HepG2 (cell line): ENCODE measurements at regions not wholly inside any gene's neighbourhood (a gene's known extent, or its start where the extent isn't known, plus 50 kb on each side); places are given as distances from the start of the nearest gene placed in this dataset.

ENCODE experiments used
- ATAC-seq: fragments of 200-7000 bp; cut with Tn5 transposase; 3 replicates; pipeline ENCODE4 v1.9.1; 2020; ENCODE audit warnings: mild to moderate bottlenecking, moderate library complexity
- BruUV-seq: library from RNA; stranded (reverse); fragments of 400-500 nt; replicated peaks from 2 replicates; lab custom pipeline; 2021; lab: Mats Ljungman, UMichigan
- CTCF ChIA-PET: fragments of 300-600 bp; formaldehyde crosslinking; extraction: SDS; loops from one replicate; lab custom pipeline; 2021; ENCODE audit warnings: low total read pairs, inconsistent platforms, low intra/inter-chr PET ratio; lab: Yijun Ruan, JAX
- POLR2A ChIA-PET: fragments of 350-600 bp; sonication (Branson Sonifier 250); formaldehyde crosslinking; loops from one replicate; lab custom pipeline; 2020; ENCODE audit warnings: antibody characterized with exemption, inconsistent platforms; lab: Yijun Ruan, JAX
- DNase-seq: peaks from one replicate; pipeline ENCODE4 v3.0.0-alpha.2; 2015; ENCODE audit warnings: low spot score
- FAIRE-seq: peaks from 3 replicates; lab custom pipeline; 2011; peaks lifted over from hg19 to GRCh38; lab: Jason Lieb, UNC
- H2AFZ ChIP-seq: one replicate; pipeline ENCODE4 v1.6.1; 2011; ENCODE audit warnings: low read length, inconsistent platforms
- H3K27ac ChIP-seq: fragments of 300-600 bp; 3 replicates; pipeline ENCODE4 v1.8.0; 2011; ENCODE audit warnings: mixed run types, mild to moderate bottlenecking, mixed read lengths, low read length, inconsistent platforms; ENCODE audit not compliant: insufficient read depth; ENCODE audit errors: extremely low read length
- H3K27me3 ChIP-seq, 2 experiments: fragments of 200-600 bp in 1 of 2; 2 replicates in 1 of 2; 3 replicates in 1 of 2; pipeline versions ENCODE4 v1.6.0 to v1.8.0; 2011; ENCODE audit warnings: low read length in 2 of 2, mild to moderate bottlenecking in 2 of 2, moderate library complexity in 2 of 2, inconsistent platforms in 1 of 2; ENCODE audit not compliant: insufficient read depth in 2 of 2, control insufficient read depth in 1 of 2
- H3K36me3 ChIP-seq, 2 experiments: fragments of 200-600 bp in 1 of 2; replicated peaks in 1 of 2; 2 replicates in 1 of 2; 3 replicates in 1 of 2; pipeline versions ENCODE4 v1.5.1 to v1.8.0; 2011; ENCODE audit warnings: low read length in 2 of 2, inconsistent platforms in 1 of 2; ENCODE audit not compliant: insufficient read depth in 2 of 2, control insufficient read depth in 1 of 2
- H3K4me1 ChIP-seq: 2 replicates; pipeline ENCODE4 v1.5.1; 2012; ENCODE audit warnings: low read length, inconsistent platforms; ENCODE audit not compliant: insufficient read depth
- H3K4me2 ChIP-seq: 2 replicates; pipeline ENCODE4 v1.6.0; 2011; ENCODE audit warnings: low read depth, low read length, inconsistent platforms
- H3K4me3 ChIP-seq, 3 experiments: fragments of 200-600 bp in 1 of 3; sonication (generic), shearing (Covaris generic) in 1 of 3; replicated peaks in 1 of 3; 2 replicates each; pipeline ENCODE4 v1.5.1; 2011 to 2016; ENCODE audit warnings: low read length in 3 of 3, inconsistent platforms in 2 of 3, low read depth in 2 of 3, mild to moderate bottlenecking in 2 of 3, control low read depth in 1 of 3, mixed read lengths in 1 of 3; ENCODE audit not compliant: insufficient read depth in 1 of 3
- H3K79me2 ChIP-seq: one replicate; pipeline ENCODE4 v1.6.1; 2011; ENCODE audit warnings: low read length, inconsistent platforms; ENCODE audit not compliant: insufficient read depth
- H3K9ac ChIP-seq: 2 replicates; pipeline ENCODE4 v1.6.0; 2011; ENCODE audit warnings: mild to moderate bottlenecking, low read depth, low read length, inconsistent platforms; ENCODE audit not compliant: insufficient read depth
- H3K9me3 ChIP-seq: 2 replicates; pipeline ENCODE4 v1.5.1; 2012; ENCODE audit warnings: mild to moderate bottlenecking, low read length
- H4K20me1 ChIP-seq: 2 replicates; pipeline ENCODE4 v1.6.0; 2011; ENCODE audit warnings: inconsistent platforms, mild to moderate bottlenecking, low read length, moderate library complexity; ENCODE audit not compliant: insufficient read depth
- HMGXB4 ChIP-seq, 2 experiments: sonication (generic) in 1 of 2; formaldehyde crosslinking in 1 of 2; IDR thresholded peaks; 2 replicates each; pipeline versions ENCODE4 v1.4.0 to v1.6.1; 2018 to 2020; ENCODE audit warnings: missing genetic modification reagents in 2 of 2, borderline replicate concordance in 1 of 2, low read depth in 1 of 2, mild to moderate bottlenecking in 1 of 2, missing biosample characterization in 1 of 2
- MNT ChIP-seq: fragments of 450-650 bp; IDR thresholded peaks from 2 replicates; pipeline ENCODE4 v1.6.1; 2016
- MXI1 ChIP-seq: IDR thresholded peaks from 3 replicates; pipeline ENCODE4 v1.6.1; 2012; ENCODE audit warnings: low read depth, low read length, inconsistent platforms, borderline replicate concordance
- MYPOP ChIP-seq: sonication (generic); formaldehyde crosslinking; IDR thresholded peaks from 2 replicates; pipeline ENCODE4 v1.8.1; 2023; ENCODE audit warnings: mild to moderate bottlenecking, moderate library complexity, missing genetic modification reagents
- SRSF4 ChIP-seq: fragments of 200-400 bp; formaldehyde crosslinking; IDR thresholded peaks from one replicate; pipeline ENCODE4 v1.6.1; 2018; ENCODE audit warnings: mild to moderate bottlenecking, low read depth, low read length, moderate library complexity; ENCODE audit not compliant: poor library complexity, severe bottlenecking
- TFDP2 ChIP-seq: sonication (generic); formaldehyde crosslinking; IDR thresholded peaks from 2 replicates; pipeline ENCODE4 v1.4.0; 2020; ENCODE audit warnings: missing genetic modification reagents
- ZNF143 ChIP-seq: sonication (generic); formaldehyde crosslinking; IDR thresholded peaks from 2 replicates; pipeline ENCODE4 v1.4.0; 2020; ENCODE audit warnings: missing genetic modification reagents
- ZNF260 ChIP-seq: sonication (generic); formaldehyde crosslinking; IDR thresholded peaks from 2 replicates; pipeline ENCODE4 v1.4.0; 2020; ENCODE audit warnings: missing genetic modification reagents, low read depth, mild to moderate bottlenecking, borderline replicate concordance
- ZNF773 ChIP-seq: sonication (generic); formaldehyde crosslinking; IDR thresholded peaks from 2 replicates; pipeline ENCODE4 v1.4.0; 2020; ENCODE audit warnings: missing genetic modification reagents, borderline replicate concordance
- ZNF782 ChIP-seq: sonication (generic); formaldehyde crosslinking; IDR thresholded peaks from 2 replicates; pipeline ENCODE4 v1.4.0; 2020; ENCODE audit warnings: missing genetic modification reagents, mild to moderate bottlenecking, borderline replicate concordance
- ZZZ3 ChIP-seq: sonication (generic); formaldehyde crosslinking; IDR thresholded peaks from 2 replicates; pipeline ENCODE4 v1.4.0; 2020; ENCODE audit warnings: missing genetic modification reagents, mild to moderate bottlenecking, borderline replicate concordance
- WGBS: methylation state at CpG from one replicate; pipeline ENCODE4 v1.1.6; 2017; ENCODE audit warnings: low lambda C conversion rate; 5-methylcytosine and 5-hydroxymethylcytosine counted together
- in situ Hi-C: cut with HindIII; loops from 2 replicates; pipeline ENCODE4 v1.10.0; 2017; ENCODE audit warnings: low pct_unique_long_range_greater_than_20kb; ENCODE audit not compliant: extremely low pct_ligation_motif_present
- intact Hi-C: fragments of 100-400 bp; cut with micrococcal nuclease; formaldehyde crosslinking; loops from one replicate; pipeline ENCODE4 v1.10.0; 2022; ENCODE audit not compliant: unreplicated experiment

GRCh38 chr15:38093931-38094330 lies 158.7 kb upstream of the SPRED1 start:
- WGBS: 40% methylated on average over 7 of the region's 7 CpGs

More at GRCh38 chr15:38093931-38094330, 158.7 kb upstream of the SPRED1 start:
- no peak overlapping the region for H3K4me2 ChIP-seq
- intact Hi-C loops: no loop called here
- no peaks in the 10 kb centered on the region for H3K4me1 ChIP-seq
- no peak for FAIRE-seq
- no peaks in the 10 kb centered on the region for H3K27me3 ChIP-seq
- no peak for DNase-seq
- in situ Hi-C loops: no loop called here
- H3K27ac ChIP-seq: no peak overlapping the region
- H3K9ac ChIP-seq: no peak overlapping the region
- BruUV-seq: no TSS peak
- ATAC-seq: no peak
- no peak for TF ChIP-seq ZNF260 (CRISPR knock-in tag)
- TF ChIP-seq HMGXB4 (CRISPR knock-in tag; IDR thresholded peaks at IDR 0.05; ENCODE audit: borderline replicate concordance in 1 of 2, low read depth in 1 of 2): no peak
- no peak for TF ChIP-seq ZNF782 (CRISPR knock-in tag)
- no peak for TF ChIP-seq MYPOP
- no peak for TF ChIP-seq ZNF143
- no peak for TF ChIP-seq ZNF773 (CRISPR knock-in tag)
- TF ChIP-seq TFDP2 (CRISPR knock-in tag): no peak
- TF ChIP-seq MNT: no peak
- TF ChIP-seq ZZZ3 (CRISPR knock-in tag): no peak
- TF ChIP-seq SRSF4: no peak
- TF ChIP-seq MXI1: no peak
- TF ChIP-seq, all 625 proteins: peak for 0
- CTCF ChIA-PET: no interaction called here
- no peaks in the 10 kb centered on the region for H3K36me3 ChIP-seq
- no peaks in the 10 kb centered on the region for H3K79me2 ChIP-seq
- POLR2A ChIA-PET: no interaction called here
- no peaks in the 10 kb centered on the region for H4K20me1 ChIP-seq
- H3K4me3 ChIP-seq: no peak overlapping the region
- H3K9me3 ChIP-seq: no peaks in the 10 kb centered on the region; the same call in 1 of the 2 replicates
- H2AFZ ChIP-seq: no peak overlapping the region
